ENCODE measurements at regions not wholly inside any gene's neighbourhood (a gene's known extent, or its start where the extent isn't known, plus 50 kb on each side); places are given as distances from the start of the nearest gene placed in this dataset.

- Mint-ChIP-seq H3K27ac (ENCODE audit: unreplicated experiment) (no peak overlapping the region), H3K36me3 (ENCODE audit: unreplicated experiment) (no peaks in the 10 kb centered on the region), H3K27me3 (ENCODE audit: unreplicated experiment) (peaks cover 8% of the 10 kb centered on the region), H3K9me3 (ENCODE audit: unreplicated experiment) (peaks cover 3% of the 10 kb centered on the region), H3K4me3 (ENCODE audit: unreplicated experiment) (no peak overlapping the region), H3K4me1 (ENCODE audit: unreplicated experiment) (no peaks in the 10 kb centered on the region)
- no peak for TF ChIP-seq CTCF (IDR thresholded peaks at IDR 0.05)
- DNase-seq (ENCODE audit: extremely low spot score, unreplicated experiment) = no peak
These were observed 189.8 kb upstream of the ATP11B start for GRCh38 chr3:182603501-182603900.

GRCh38 chr3:182605882-182606611, 187.3 kb upstream of the ATP11B start:
- H3K27me3 Mint-ChIP-seq (ENCODE audit: unreplicated experiment) = peaks cover 18% of the 10 kb centered on the region
- no peak for DNase-seq (ENCODE audit: extremely low spot score, unreplicated experiment)
- no peak overlapping the region for H3K4me3 Mint-ChIP-seq (ENCODE audit: unreplicated experiment)
- H3K27ac Mint-ChIP-seq (ENCODE audit: unreplicated experiment) = no peak overlapping the region
- no peaks in the 10 kb centered on the region for H3K4me1 Mint-ChIP-seq (ENCODE audit: unreplicated experiment)
- TF ChIP-seq CTCF (IDR thresholded peaks at IDR 0.05) = no peak
- no peaks in the 10 kb centered on the region for H3K36me3 Mint-ChIP-seq (ENCODE audit: unreplicated experiment)
- peaks cover 3% of the 10 kb centered on the region for H3K9me3 Mint-ChIP-seq (ENCODE audit: unreplicated experiment)

- H3K36me3 Mint-ChIP-seq (ENCODE audit: unreplicated experiment) = no peaks in the 10 kb centered on the region
- DNase-seq (ENCODE audit: extremely low spot score, unreplicated experiment) = no peak
- no peak overlapping the region for H3K27ac Mint-ChIP-seq (ENCODE audit: unreplicated experiment)
- peaks cover 17% of the 10 kb centered on the region for H3K27me3 Mint-ChIP-seq (ENCODE audit: unreplicated experiment)
- H3K4me3 Mint-ChIP-seq (ENCODE audit: unreplicated experiment) = no peak overlapping the region
- no peak for TF ChIP-seq CTCF (IDR thresholded peaks at IDR 0.05)
- no peaks in the 10 kb centered on the region for H3K4me1 Mint-ChIP-seq (ENCODE audit: unreplicated experiment)
- peaks cover 1% of the 10 kb centered on the region for H3K9me3 Mint-ChIP-seq (ENCODE audit: unreplicated experiment)
These were observed 186.3 kb upstream of the ATP11B start for GRCh38 chr3:182606905-182607504.

GRCh38 chr3:182608832-182609231, 184.5 kb upstream of the ATP11B start:
- Mint-ChIP-seq H3K27ac (ENCODE audit: unreplicated experiment) (no peak overlapping the region), H3K4me1 (ENCODE audit: unreplicated experiment) (no peaks in the 10 kb centered on the region), H3K9me3 (ENCODE audit: unreplicated experiment) (no peaks in the 10 kb centered on the region), H3K27me3 (ENCODE audit: unreplicated experiment) (peaks cover 23% of the 10 kb centered on the region), H3K4me3 (ENCODE audit: unreplicated experiment) (no peak overlapping the region), H3K36me3 (ENCODE audit: unreplicated experiment) (no peaks in the 10 kb centered on the region)
- TF ChIP-seq CTCF (IDR thresholded peaks at IDR 0.05) = no peak
- DNase-seq (ENCODE audit: extremely low spot score, unreplicated experiment) = no peak

- Mint-ChIP-seq H3K27ac (ENCODE audit: unreplicated experiment) (no peak overlapping the region), H3K36me3 (ENCODE audit: unreplicated experiment) (no peaks in the 10 kb centered on the region), H3K9me3 (ENCODE audit: unreplicated experiment) (no peaks in the 10 kb centered on the region), H3K27me3 (ENCODE audit: unreplicated experiment) (peaks cover 24% of the 10 kb centered on the region), H3K4me3 (ENCODE audit: unreplicated experiment) (no peak overlapping the region), H3K4me1 (ENCODE audit: unreplicated experiment) (no peaks in the 10 kb centered on the region)
- DNase-seq (ENCODE audit: extremely low spot score, unreplicated experiment) = no peak
- no peak for TF ChIP-seq CTCF (IDR thresholded peaks at IDR 0.05)
These were observed 183.6 kb upstream of the ATP11B start for GRCh38 chr3:182609575-182610156.

Measured in osteocyte (in vitro differentiated cells).